Upper lobe of right lung (tissue), 1 donor: ENCODE measurements at regions not wholly inside any gene's neighbourhood (a gene's known extent, or its start where the extent isn't known, plus 50 kb on each side); places are given as distances from the start of the nearest gene placed in this dataset.

Source experiments
- ATAC-seq: fragments of 200-7000 bp; cut with Tn5 transposase; one replicate; pipeline ENCODE4 v1.9.1; 2020; ENCODE audit warnings: mild to moderate bottlenecking, moderate library complexity
- DNase-seq: peaks from one replicate; pipeline ENCODE4 v3.0.0-alpha.2; 2020
- H3K27ac ChIP-seq: fragments of 200-600 bp; one replicate; pipeline ENCODE4 v1.8.0; 2022
- H3K27me3 ChIP-seq: fragments of 200-600 bp; one replicate; pipeline ENCODE4 v1.8.0; 2022; ENCODE audit warnings: mild to moderate bottlenecking
- H3K36me3 ChIP-seq: fragments of 200-600 bp; one replicate; pipeline ENCODE4 v1.8.0; 2022
- H3K4me1 ChIP-seq: fragments of 200-600 bp; one replicate; pipeline ENCODE4 v1.8.0; 2022
- H3K4me3 ChIP-seq: fragments of 200-600 bp; one replicate; pipeline ENCODE4 v1.8.0; 2022; ENCODE audit warnings: mild to moderate bottlenecking
- H3K9me3 ChIP-seq: fragments of 200-600 bp; one replicate; pipeline ENCODE4 v1.8.0; 2022
- CTCF ChIP-seq: fragments of 200-600 bp; IDR thresholded peaks from one replicate; pipeline ENCODE4 v1.8.0; 2022; ENCODE audit warnings: antibody characterized with exemption
- intact Hi-C: fragments of 100-400 bp; cut with DNase I; formaldehyde crosslinking; loops from one replicate; pipeline ENCODE4 v1.11.0; 2022
- donor health status: DM: no; HTN: yes; CAD: no; lungs with severe emphysema.

- ATAC-seq (peak; percentile 79), DNase-seq (no peak)
- Histone ChIP-seq H3K27ac (no peak overlapping the region), H3K27me3 (no peaks in the 10 kb centered on the region), H3K4me1 (no peaks in the 10 kb centered on the region), H3K4me3 (no peak overlapping the region), H3K36me3 (no peaks in the 10 kb centered on the region), H3K9me3 (no peaks in the 10 kb centered on the region)
- intact Hi-C loops: no loop called here
- no peak for TF ChIP-seq CTCF
These were observed 74.2 kb upstream of the MARCHF10 start for GRCh38 chr17:62882284-62882683.

GRCh38 chr17:62880120-62880519 lies 72.0 kb upstream of the MARCHF10 start:
- DNase-seq (no peak), ATAC-seq (no peak)
- Histone ChIP-seq H3K4me1 (no peaks in the 10 kb centered on the region), H3K27me3 (no peaks in the 10 kb centered on the region), H3K36me3 (no peaks in the 10 kb centered on the region), H3K9me3 (no peaks in the 10 kb centered on the region), H3K4me3 (no peak overlapping the region), H3K27ac (no peak overlapping the region)
- intact Hi-C loops: no loop called here
- no peak for TF ChIP-seq CTCF

- ATAC-seq (no peak), DNase-seq (no peak)
- intact Hi-C loops: no loop called here
- no peaks in the 10 kb centered on the region for H3K27me3 ChIP-seq
- H3K9me3 ChIP-seq: no peaks in the 10 kb centered on the region
- no peak overlapping the region for H3K4me3 ChIP-seq
- no peaks in the 10 kb centered on the region for H3K36me3 ChIP-seq
- no peaks in the 10 kb centered on the region for H3K4me1 ChIP-seq
- no peak for TF ChIP-seq CTCF
- no peak overlapping the region for H3K27ac ChIP-seq
These were observed 68.7 kb upstream of the MARCHF10 start for GRCh38 chr17:62876673-62877405.

GRCh38 chr17:62876063-62876462 lies 67.9 kb upstream of the MARCHF10 start:
- intact Hi-C loops: no loop called here
- ATAC-seq (no peak), DNase-seq (no peak)
- TF ChIP-seq CTCF: no peak
- no peak overlapping the region for H3K4me3 ChIP-seq
- no peaks in the 10 kb centered on the region for H3K9me3 ChIP-seq
- H3K27ac ChIP-seq: no peak overlapping the region
- no peaks in the 10 kb centered on the region for H3K4me1 ChIP-seq
- no peaks in the 10 kb centered on the region for H3K36me3 ChIP-seq
- no peaks in the 10 kb centered on the region for H3K27me3 ChIP-seq

GRCh38 chr17:62875296-62875695 lies 67.2 kb upstream of the MARCHF10 start:
- no peaks in the 10 kb centered on the region for H3K27me3 ChIP-seq
- H3K4me3 ChIP-seq: no peak overlapping the region
- H3K9me3 ChIP-seq: no peaks in the 10 kb centered on the region
- H3K36me3 ChIP-seq: no peaks in the 10 kb centered on the region
- ATAC-seq (no peak), DNase-seq (no peak)
- intact Hi-C loops: no loop called here
- H3K27ac ChIP-seq: no peak overlapping the region
- TF ChIP-seq CTCF: no peak
- no peaks in the 10 kb centered on the region for H3K4me1 ChIP-seq

- Histone ChIP-seq H3K36me3 (no peaks in the 10 kb centered on the region), H3K27ac (no peak overlapping the region), H3K4me3 (no peak overlapping the region), H3K9me3 (no peaks in the 10 kb centered on the region), H3K4me1 (no peaks in the 10 kb centered on the region), H3K27me3 (no peaks in the 10 kb centered on the region)
- intact Hi-C loops: no loop called here
- no peak for ATAC-seq
- no peak for TF ChIP-seq CTCF
- no peak for DNase-seq
These were observed 63.2 kb upstream of the MARCHF10 start for GRCh38 chr17:62871291-62871690.
